ENCODE measurements at regions not wholly inside any gene's neighbourhood (a gene's known extent, or its start where the extent isn't known, plus 50 kb on each side); places are given as distances from the start of the nearest gene placed in this dataset.

- no peak for TF ChIP-seq CTCF (IDR thresholded peaks at IDR 0.05; ENCODE audit: borderline replicate concordance, insufficient read depth, low read depth, low read length)
- H3K4me3 ChIP-seq (ENCODE audit: low read depth, low read length), result no peak overlapping the region
These were observed 123.9 kb downstream of the BCOR start for GRCh38 chrX:39973810-39974209.

GRCh38 chrX:39974270-39974669 is 123.5 kb downstream of the BCOR start:
- H3K4me3 ChIP-seq (ENCODE audit: low read depth, low read length), result no peak overlapping the region
- no peak for TF ChIP-seq CTCF (IDR thresholded peaks at IDR 0.05; ENCODE audit: borderline replicate concordance, insufficient read depth, low read depth, low read length)

- no peak overlapping the region for H3K4me3 ChIP-seq (ENCODE audit: low read depth, low read length)
- no peak for TF ChIP-seq CTCF (IDR thresholded peaks at IDR 0.05; ENCODE audit: borderline replicate concordance, insufficient read depth, low read depth, low read length)
These were observed 122.4 kb downstream of the BCOR start for GRCh38 chrX:39975101-39975925.

GRCh38 chrX:39981946-39982345 is 115.8 kb downstream of the BCOR start:
- no peak for TF ChIP-seq CTCF (IDR thresholded peaks at IDR 0.05; ENCODE audit: borderline replicate concordance, insufficient read depth, low read depth, low read length)
- H3K4me3 ChIP-seq (ENCODE audit: low read depth, low read length), result no peak overlapping the region

GRCh38 chrX:39982948-39983347 is 114.8 kb downstream of the BCOR start:
- no peak for TF ChIP-seq CTCF (IDR thresholded peaks at IDR 0.05; ENCODE audit: borderline replicate concordance, insufficient read depth, low read depth, low read length)
- no peak overlapping the region for H3K4me3 ChIP-seq (ENCODE audit: low read depth, low read length)

GRCh38 chrX:39983715-39984114 is 114.0 kb downstream of the BCOR start:
- no peak for TF ChIP-seq CTCF (IDR thresholded peaks at IDR 0.05; ENCODE audit: borderline replicate concordance, insufficient read depth, low read depth, low read length)
- H3K4me3 ChIP-seq (ENCODE audit: low read depth, low read length), result no peak overlapping the region

Data from GM12875 (cell line).